Smooth muscle cell of the brain vasculature (primary cell): ENCODE measurements at regions not wholly inside any gene's neighbourhood (a gene's known extent, or its start where the extent isn't known, plus 50 kb on each side); places are given as distances from the start of the nearest gene placed in this dataset.
"Not testable (repeated sequence)": the region's sequence is repeated elsewhere in the genome, so short reads cannot be mapped to it uniquely, and the experiment has no call there.

Experiments
- DNase-seq: peaks from one replicate; pipeline ENCODE4 v3.0.0-alpha.2; 2012; ENCODE audit warnings: low read depth, low spot score

- no peak for DNase-seq
Measured at GRCh38 chr4:12949719-12950490, 534.2 kb downstream of the RAB28 start.

GRCh38 chr4:12943069-12943468 is 541.1 kb downstream of the RAB28 start:
- DNase-seq, result no peak

GRCh38 chr4:12933760-12934221 is 550.3 kb downstream of the RAB28 start:
- DNase-seq, result no peak

GRCh38 chr4:12932203-12932788 is 551.8 kb downstream of the RAB28 start:
- no peak for DNase-seq

GRCh38 chr4:12929784-12930183 is 554.4 kb downstream of the RAB28 start:
- no peak for DNase-seq

- DNase-seq, result no peak
Measured at GRCh38 chr4:12928751-12929150, 555.4 kb downstream of the RAB28 start.

GRCh38 chr4:12926189-12927066 is 557.7 kb downstream of the RAB28 start:
- DNase-seq, result no peak

GRCh38 chr4:12924728-12925320 is 559.3 kb downstream of the RAB28 start:
- no peak for DNase-seq

GRCh38 chr4:12924253-12924652 is 559.9 kb downstream of the RAB28 start:
- no peak for DNase-seq

- no peak for DNase-seq
Measured at GRCh38 chr4:12912896-12913418, 571.2 kb downstream of the RAB28 start.

- DNase-seq, result no peak
Measured at GRCh38 chr4:12911750-12912358, 572.3 kb downstream of the RAB28 start.

GRCh38 chr4:12903640-12904039 is 580.5 kb downstream of the RAB28 start:
- not testable (repeated sequence) for DNase-seq

GRCh38 chr4:12902735-12903134 is 581.4 kb downstream of the RAB28 start:
- no peak for DNase-seq

GRCh38 chr4:12897954-12898353 is 586.2 kb downstream of the RAB28 start:
- DNase-seq, result no peak

GRCh38 chr4:12894062-12894461 is 590.1 kb downstream of the RAB28 start:
- DNase-seq, result no peak

GRCh38 chr4:12889054-12889453 is 595.1 kb downstream of the RAB28 start:
- DNase-seq, result no peak

GRCh38 chr4:12884846-12885796 is 599.0 kb downstream of the RAB28 start:
- DNase-seq, result no peak

GRCh38 chr4:12881945-12882584 is 602.1 kb downstream of the RAB28 start:
- DNase-seq, result no peak

- DNase-seq, result no peak
Measured at GRCh38 chr4:12880844-12881243, 603.3 kb downstream of the RAB28 start.

GRCh38 chr4:12879496-12879895 is 604.6 kb downstream of the RAB28 start:
- no peak for DNase-seq
